ENCODE measurements at regions not wholly inside any gene's neighbourhood (a gene's known extent, or its start where the extent isn't known, plus 50 kb on each side); places are given as distances from the start of the nearest gene placed in this dataset.
A peak's percentile ranks its signal among the peaks of the same experiment; 100 is the strongest.

DNA sequence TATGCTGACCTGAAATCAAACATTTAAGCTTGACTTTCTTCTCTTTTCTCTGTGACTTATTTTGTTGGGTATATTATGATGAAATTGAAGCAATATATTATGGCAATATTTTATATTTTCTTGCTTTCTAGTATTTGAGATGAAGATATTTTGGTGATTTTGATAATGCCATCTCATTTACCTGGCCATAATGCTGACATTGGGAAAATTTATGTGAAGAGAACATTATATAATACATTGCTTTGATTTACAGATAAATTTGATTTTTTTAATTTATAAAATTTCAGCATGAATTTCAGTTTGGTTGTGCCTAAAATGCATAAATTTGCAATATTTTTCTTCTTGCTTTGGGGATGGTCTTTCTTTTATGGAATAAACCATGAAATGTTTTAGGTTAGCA lies 1413.7 kb upstream of the TMEFF2 start:
- ATAC-seq (ENCODE audit: low read depth), result no peak
- H3K9me3 Mint-ChIP-seq, result no peaks in the 10 kb centered on the region

DNA sequence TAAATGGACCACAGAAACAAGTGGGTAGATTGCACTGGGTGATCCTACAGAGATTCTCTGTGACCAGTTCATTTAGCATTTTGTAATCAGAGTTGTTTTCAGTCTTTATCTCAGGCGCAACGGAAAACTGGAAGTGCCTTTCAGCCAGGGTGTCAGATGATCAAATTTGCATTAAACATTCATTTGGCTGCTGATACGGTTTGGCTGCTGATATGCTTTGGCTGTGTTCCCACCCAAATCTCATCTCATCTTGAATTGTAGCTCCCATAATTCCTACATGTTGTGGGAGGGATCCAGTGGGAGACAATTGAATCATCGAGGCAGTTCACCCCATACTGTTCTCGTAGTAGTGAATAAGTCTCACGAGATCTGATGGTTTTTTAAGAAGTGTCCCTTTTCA lies 1396.1 kb upstream of the TMEFF2 start:
- POLR2A ChIA-PET, result no interaction called here

More for the DNA sequence above, 1413.7 kb upstream of the TMEFF2 start:
- TF ChIP-seq, protein P1, sequence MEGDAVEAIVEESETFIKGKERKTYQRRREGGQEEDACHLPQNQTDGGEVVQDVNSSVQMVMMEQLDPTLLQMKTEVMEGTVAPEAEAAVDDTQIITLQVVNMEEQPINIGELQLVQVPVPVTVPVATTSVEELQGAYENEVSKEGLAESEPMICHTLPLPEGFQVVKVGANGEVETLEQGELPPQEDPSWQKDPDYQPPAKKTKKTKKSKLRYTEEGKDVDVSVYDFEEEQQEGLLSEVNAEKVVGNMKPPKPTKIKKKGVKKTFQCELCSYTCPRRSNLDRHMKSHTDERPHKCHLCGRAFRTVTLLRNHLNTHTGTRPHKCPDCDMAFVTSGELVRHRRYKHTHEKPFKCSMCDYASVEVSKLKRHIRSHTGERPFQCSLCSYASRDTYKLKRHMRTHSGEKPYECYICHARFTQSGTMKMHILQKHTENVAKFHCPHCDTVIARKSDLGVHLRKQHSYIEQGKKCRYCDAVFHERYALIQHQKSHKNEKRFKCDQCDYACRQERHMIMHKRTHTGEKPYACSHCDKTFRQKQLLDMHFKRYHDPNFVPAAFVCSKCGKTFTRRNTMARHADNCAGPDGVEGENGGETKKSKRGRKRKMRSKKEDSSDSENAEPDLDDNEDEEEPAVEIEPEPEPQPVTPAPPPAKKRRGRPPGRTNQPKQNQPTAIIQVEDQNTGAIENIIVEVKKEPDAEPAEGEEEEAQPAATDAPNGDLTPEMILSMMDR (IDR thresholded peaks at IDR 0.05), result no peak
- H3K27ac Mint-ChIP-seq, result no peak overlapping the region
- no peaks in the 10 kb centered on the region for H3K36me3 Mint-ChIP-seq (ENCODE audit: low read depth)
- no peak for DNase-seq
- intact Hi-C loops (cut with micrococcal nuclease), result no loop called here
- H3K27me3 Mint-ChIP-seq, result no peaks in the 10 kb centered on the region
- H3K4me1 Mint-ChIP-seq, result no peaks in the 10 kb centered on the region
- H3K4me3 Mint-ChIP-seq, result no peak overlapping the region
- ChIA-PET POLR2A (no interaction called here), CTCF (no interaction called here)

DNA sequence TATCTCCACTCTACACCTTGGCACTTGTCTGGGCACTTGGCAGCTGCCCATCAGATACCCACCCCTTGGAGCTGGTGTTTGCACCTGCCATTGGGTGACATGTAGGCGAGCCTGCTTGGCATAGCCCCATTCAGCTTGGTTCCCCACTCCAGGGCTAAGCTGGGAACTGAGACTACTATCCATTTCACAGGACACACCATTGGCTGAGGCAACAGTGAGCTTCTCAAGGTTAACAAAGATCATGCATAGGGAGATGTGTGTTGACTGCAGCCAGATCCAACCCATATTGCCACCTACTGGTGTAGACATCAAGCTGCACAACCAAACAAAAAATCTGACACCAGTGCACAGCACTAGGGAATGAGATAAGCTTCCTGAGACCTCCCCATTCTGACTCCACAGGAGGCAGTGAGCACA lies 1389.8 kb upstream of the TMEFF2 start:
- intact Hi-C loops (cut with micrococcal nuclease), result loop anchor here (10.0 kb wide), 2 partner anchors 1770 to 1830 kb away; no protein-coding TSS in a partner anchor
- ATAC-seq (ENCODE audit: low read depth), result peak; percentile 70
- ChIA-PET POLR2A (no interaction called here), CTCF (interaction anchor here (1.4 kb wide), 1 partner anchor 10 kb away, joined by 5 read pairs; no protein-coding TSS in a partner anchor)
- H3K36me3 Mint-ChIP-seq (ENCODE audit: low read depth), result no peaks in the 10 kb centered on the region
- no peaks in the 10 kb centered on the region for H3K9me3 Mint-ChIP-seq
- H3K27me3 Mint-ChIP-seq, result no peaks in the 10 kb centered on the region
- H3K27ac Mint-ChIP-seq, result no peak overlapping the region
- TF ChIP-seq, protein P1 (IDR thresholded peaks at IDR 0.05), result no peak
- H3K4me3 Mint-ChIP-seq, result no peak overlapping the region
- no peaks in the 10 kb centered on the region for H3K4me1 Mint-ChIP-seq
- DNase-seq, result no peak

More for the DNA sequence above, 1396.1 kb upstream of the TMEFF2 start:
- intact Hi-C loops (cut with micrococcal nuclease), result no loop called here
- Mint-ChIP-seq H3K36me3 (ENCODE audit: low read depth) (no peaks in the 10 kb centered on the region), H3K27me3 (peaks cover 2% of the 10 kb centered on the region), H3K4me1 (no peaks in the 10 kb centered on the region), H3K4me3 (no peak overlapping the region), H3K27ac (no peak overlapping the region), H3K9me3 (peaks cover 11% of the 10 kb centered on the region)
- ATAC-seq (ENCODE audit: low read depth) (no peak), DNase-seq (no peak)
- CTCF ChIA-PET, result no interaction called here
- TF ChIP-seq, protein P1 (IDR thresholded peaks at IDR 0.05), result no peak

DNA sequence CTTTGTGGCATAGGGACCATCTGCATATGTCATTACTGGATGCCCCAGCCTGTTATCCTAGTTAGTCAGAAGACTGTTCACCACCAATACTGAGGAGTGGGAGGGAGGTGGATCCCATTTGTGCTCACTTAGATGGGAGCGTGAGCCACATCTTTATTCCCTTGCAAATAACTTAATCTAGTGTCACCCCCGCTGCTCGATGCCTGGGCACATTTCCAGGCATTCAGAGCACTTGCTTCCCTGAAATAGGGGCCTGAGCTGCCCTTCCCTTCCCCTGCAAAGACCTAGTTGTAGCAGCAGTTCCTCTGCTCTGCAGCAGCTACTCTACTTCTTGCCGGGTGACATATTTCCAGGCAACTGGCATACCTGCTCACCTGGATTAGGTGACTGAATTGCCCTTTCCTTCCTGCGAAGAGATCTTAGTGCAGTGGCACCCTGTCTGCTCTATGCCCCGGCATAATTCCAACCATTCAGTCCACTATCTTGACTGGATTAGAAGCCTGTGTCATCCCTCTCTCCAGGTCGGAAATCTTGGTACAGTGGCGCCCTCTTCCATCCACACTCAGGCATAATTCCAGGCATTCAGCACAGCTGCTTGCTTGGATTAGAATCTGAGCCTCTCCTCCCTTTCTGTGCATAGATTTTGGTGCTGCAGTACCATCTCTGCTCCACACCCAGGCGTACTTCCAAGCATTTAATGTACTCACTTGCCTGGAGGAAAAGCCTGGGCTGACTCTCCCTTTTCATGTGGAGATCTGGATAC lies 1389.1 kb upstream of the TMEFF2 start:
- Mint-ChIP-seq H3K27me3 (no peaks in the 10 kb centered on the region), H3K9me3 (no peaks in the 10 kb centered on the region), H3K36me3 (ENCODE audit: low read depth) (no peaks in the 10 kb centered on the region), H3K4me3 (no peak overlapping the region), H3K4me1 (no peaks in the 10 kb centered on the region), H3K27ac (no peak overlapping the region)
- ChIA-PET POLR2A (no interaction called here), CTCF (interaction anchor here (1.4 kb wide), 1 partner anchor 9 kb away, joined by 5 read pairs; no protein-coding TSS in a partner anchor)
- intact Hi-C loops (cut with micrococcal nuclease), result loop anchor here (10.0 kb wide), 2 partner anchors 1769 to 1829 kb away; no protein-coding TSS in a partner anchor
- ATAC-seq (ENCODE audit: low read depth) (no peak), DNase-seq (no peak)
- TF ChIP-seq, protein P1 (IDR thresholded peaks at IDR 0.05), result no peak

DNA sequence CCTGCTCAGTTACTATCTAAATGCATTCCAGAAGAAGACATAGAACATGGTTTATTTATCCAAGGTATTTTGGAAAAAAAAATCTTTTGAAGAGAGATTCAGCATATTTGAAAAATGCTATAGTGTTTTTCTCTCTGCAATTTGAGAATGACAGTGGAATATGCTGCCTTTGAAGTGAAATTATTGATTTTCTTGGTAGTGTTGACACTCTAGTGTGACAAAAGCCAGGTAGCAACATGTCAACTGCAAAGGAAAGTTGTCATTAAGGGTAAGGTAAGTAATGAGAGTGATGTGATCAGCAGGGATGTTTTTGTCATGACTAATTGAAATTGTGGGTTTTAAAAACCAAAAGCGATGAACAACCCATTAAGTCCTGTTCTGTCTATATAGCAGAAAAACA lies 1387.1 kb upstream of the TMEFF2 start:
- Mint-ChIP-seq H3K27me3 (no peaks in the 10 kb centered on the region), H3K4me3 (no peak overlapping the region), H3K4me1 (no peaks in the 10 kb centered on the region), H3K27ac (no peak overlapping the region), H3K36me3 (ENCODE audit: low read depth) (no peaks in the 10 kb centered on the region), H3K9me3 (no peaks in the 10 kb centered on the region)
- POLR2A ChIA-PET, result no interaction called here
- DNase-seq (no peak), ATAC-seq (ENCODE audit: low read depth) (no peak)
- TF ChIP-seq, protein P1 (IDR thresholded peaks at IDR 0.05), result no peak
- intact Hi-C loops (cut with micrococcal nuclease), result loop anchor here (10.0 kb wide), 2 partner anchors 1767 to 1827 kb away; no protein-coding TSS in a partner anchor
- CTCF ChIA-PET, result no interaction called here
